Muscle layer of colon (tissue), 2 donors: ENCODE measurements at regions not wholly inside any gene's neighbourhood (a gene's known extent, or its start where the extent isn't known, plus 50 kb on each side); places are given as distances from the start of the nearest gene placed in this dataset.
"Not testable (repeated sequence)": the region's sequence is repeated elsewhere in the genome, so short reads cannot be mapped to it uniquely, and the experiment has no call there.

Experiments
- H3K27ac ChIP-seq: one replicate; pipeline ENCODE4 v1.7.0; 2013; ENCODE audit warnings: low read depth, mild to moderate bottlenecking, low read length, moderate library complexity
- H3K27me3 ChIP-seq, 2 donors: one replicate each; pipeline ENCODE4 v1.7.0; 2013; ENCODE audit warnings: low read length in 2 of 2, mild to moderate bottlenecking in 2 of 2; ENCODE audit not compliant: insufficient read depth in 2 of 2, control insufficient read depth in 1 of 2
- H3K36me3 ChIP-seq: one replicate; pipeline ENCODE4 v1.7.0; 2013; ENCODE audit warnings: mild to moderate bottlenecking, low read length; ENCODE audit not compliant: insufficient read depth
- H3K4me1 ChIP-seq: one replicate; pipeline ENCODE4 v1.7.0; 2013; ENCODE audit warnings: mild to moderate bottlenecking, low read length; ENCODE audit not compliant: insufficient read depth
- H3K4me3 ChIP-seq, 2 donors: one replicate each; pipeline ENCODE4 v1.7.0; 2013; ENCODE audit warnings: low read length in 2 of 2, low read depth in 1 of 2, mild to moderate bottlenecking in 1 of 2, moderate library complexity in 1 of 2
- H3K9ac ChIP-seq: one replicate; pipeline ENCODE4 v1.7.0; 2013; ENCODE audit warnings: low read length
- H3K9me3 ChIP-seq: one replicate; pipeline ENCODE4 v1.7.0; 2013; ENCODE audit warnings: mild to moderate bottlenecking, low read length
- donor health status: abdominal sarcoma.
- donor health status: Adenocarcinoma of cecum.

- Histone ChIP-seq H3K9ac (no peak overlapping the region), H3K4me1 (no peaks in the 10 kb centered on the region), H3K9me3 (no peaks in the 10 kb centered on the region), H3K4me3 (no peak overlapping the region), H3K27me3 (no peaks in the 10 kb centered on the region), H3K36me3 (no peaks in the 10 kb centered on the region), H3K27ac (no peak overlapping the region)
Observed at GRCh38 chr10:123394382-123394781, 240.2 kb downstream of the BUB3 start.

- H3K4me3 ChIP-seq, H3K9me3 ChIP-seq, H3K36me3 ChIP-seq, H3K27ac ChIP-seq, H3K27me3 ChIP-seq, H3K9ac ChIP-seq, H3K4me1 ChIP-seq: not testable (repeated sequence)
Observed at GRCh38 chr10:123395234-123395633, 241.0 kb downstream of the BUB3 start.

- Histone ChIP-seq H3K27ac (no peak overlapping the region), H3K9ac (no peak overlapping the region), H3K4me3 (no peak overlapping the region), H3K36me3 (no peaks in the 10 kb centered on the region), H3K9me3 (no peaks in the 10 kb centered on the region), H3K27me3 (no peaks in the 10 kb centered on the region), H3K4me1 (no peaks in the 10 kb centered on the region)
Observed at GRCh38 chr10:123395906-123396305, 241.7 kb downstream of the BUB3 start.

- H3K9ac ChIP-seq: no peak overlapping the region
- no peaks in the 10 kb centered on the region for H3K9me3 ChIP-seq
- H3K4me3 ChIP-seq: no peak overlapping the region
- no peaks in the 10 kb centered on the region for H3K27me3 ChIP-seq
- H3K36me3 ChIP-seq: no peaks in the 10 kb centered on the region
- H3K27ac ChIP-seq: no peak overlapping the region
- H3K4me1 ChIP-seq: no peaks in the 10 kb centered on the region
Observed at GRCh38 chr10:123398180-123398591, 244.0 kb downstream of the BUB3 start.

GRCh38 chr10:123398756-123399155, 244.6 kb downstream of the BUB3 start:
- no peaks in the 10 kb centered on the region for H3K9me3 ChIP-seq
- H3K36me3 ChIP-seq: no peaks in the 10 kb centered on the region
- no peaks in the 10 kb centered on the region for H3K27me3 ChIP-seq
- no peaks in the 10 kb centered on the region for H3K4me1 ChIP-seq
- H3K27ac ChIP-seq: no peak overlapping the region
- H3K4me3 ChIP-seq: no peak overlapping the region
- no peak overlapping the region for H3K9ac ChIP-seq

GRCh38 chr10:123399276-123399839, 245.2 kb downstream of the BUB3 start:
- H3K4me1 ChIP-seq: no peaks in the 10 kb centered on the region
- H3K27me3 ChIP-seq: no peaks in the 10 kb centered on the region
- no peaks in the 10 kb centered on the region for H3K9me3 ChIP-seq
- H3K4me3 ChIP-seq: no peak overlapping the region
- H3K36me3 ChIP-seq: no peaks in the 10 kb centered on the region
- no peak overlapping the region for H3K9ac ChIP-seq
- H3K27ac ChIP-seq: no peak overlapping the region

GRCh38 chr10:123402021-123402420, 247.8 kb downstream of the BUB3 start:
- Histone ChIP-seq H3K4me1 (no peaks in the 10 kb centered on the region), H3K27me3 (no peaks in the 10 kb centered on the region), H3K9me3 (no peaks in the 10 kb centered on the region), H3K36me3 (no peaks in the 10 kb centered on the region), H3K27ac (no peak overlapping the region), H3K4me3 (no peak overlapping the region), H3K9ac (no peak overlapping the region)

- Histone ChIP-seq H3K9me3 (no peaks in the 10 kb centered on the region), H3K4me3 (no peak overlapping the region), H3K27ac (no peak overlapping the region), H3K36me3 (no peaks in the 10 kb centered on the region), H3K27me3 (no peaks in the 10 kb centered on the region), H3K9ac (no peak overlapping the region), H3K4me1 (no peaks in the 10 kb centered on the region)
Observed at GRCh38 chr10:123402656-123403055, 248.5 kb downstream of the BUB3 start.

GRCh38 chr10:123404357-123404756, 250.2 kb downstream of the BUB3 start:
- Histone ChIP-seq H3K4me3 (no peak overlapping the region), H3K36me3 (no peaks in the 10 kb centered on the region), H3K9ac (no peak overlapping the region), H3K27me3 (no peaks in the 10 kb centered on the region), H3K9me3 (no peaks in the 10 kb centered on the region), H3K27ac (no peak overlapping the region), H3K4me1 (no peaks in the 10 kb centered on the region)

- Histone ChIP-seq H3K4me3 (no peak overlapping the region), H3K4me1 (no peaks in the 10 kb centered on the region), H3K27ac (no peak overlapping the region), H3K36me3 (no peaks in the 10 kb centered on the region), H3K27me3 (no peaks in the 10 kb centered on the region), H3K9ac (no peak overlapping the region), H3K9me3 (no peaks in the 10 kb centered on the region)
Observed at GRCh38 chr10:123408660-123409059, 254.5 kb downstream of the BUB3 start.

- no peaks in the 10 kb centered on the region for H3K9me3 ChIP-seq
- H3K4me1 ChIP-seq: no peaks in the 10 kb centered on the region
- H3K27me3 ChIP-seq: no peaks in the 10 kb centered on the region
- no peaks in the 10 kb centered on the region for H3K36me3 ChIP-seq
- no peak overlapping the region for H3K27ac ChIP-seq
- H3K4me3 ChIP-seq: no peak overlapping the region
- H3K9ac ChIP-seq: no peak overlapping the region
Observed at GRCh38 chr10:123409426-123409825, 255.2 kb downstream of the BUB3 start.

GRCh38 chr10:123409884-123410283, 255.7 kb downstream of the BUB3 start:
- Histone ChIP-seq H3K27me3 (no peaks in the 10 kb centered on the region), H3K9me3 (no peaks in the 10 kb centered on the region), H3K4me1 (no peaks in the 10 kb centered on the region), H3K36me3 (no peaks in the 10 kb centered on the region), H3K27ac (no peak overlapping the region), H3K4me3 (no peak overlapping the region), H3K9ac (no peak overlapping the region)
